GM23248 (cell line): ENCODE measurements at regions not wholly inside any gene's neighbourhood (a gene's known extent, or its start where the extent isn't known, plus 50 kb on each side); places are given as distances from the start of the nearest gene placed in this dataset.

Source experiments
- EZH2 ChIP-seq: fragments of 200-600 bp; sonication (generic); IDR thresholded peaks from 2 replicates; pipeline ENCODE4 v1.6.1; 2018; ENCODE audit warnings: antibody characterized with exemption, mild to moderate bottlenecking; ENCODE audit not compliant: insufficient read depth, poor library complexity, severe bottlenecking
- EZH2phosphoT487 ChIP-seq: fragments of 200-600 bp; sonication (generic); IDR thresholded peaks from 2 replicates; pipeline ENCODE4 v1.6.1; 2018; ENCODE audit warnings: antibody characterized with exemption, moderate library complexity, mild to moderate bottlenecking, low read depth; ENCODE audit not compliant: insufficient read depth

- no peak for TF ChIP-seq EZH2phosphoT487
- no peak for TF ChIP-seq EZH2
Observed at GRCh38 chr4:81816031-81816761, 344.5 kb upstream of the RASGEF1B start.
